Endothelial cell of umbilical vein (primary cell): ENCODE measurements at regions not wholly inside any gene's neighbourhood (a gene's known extent, or its start where the extent isn't known, plus 50 kb on each side); places are given as distances from the start of the nearest gene placed in this dataset.

Experiments used
- BruUV-seq: library from RNA; stranded (reverse); fragments of 400-500 nt; replicated peaks from 2 replicates; lab custom pipeline; 2021; lab: Mats Ljungman, UMichigan
- CTCF ChIA-PET: fragments of 300-600, 350-600 bp; sonication (Branson Sonifier 250); formaldehyde crosslinking; loops from one replicate; lab custom pipeline; 2021; ENCODE audit warnings: antibody characterized with exemption, inconsistent platforms; lab: Charles Lee
- POLR2A ChIA-PET: fragments of 300-600, 350-600 bp; sonication (Branson Sonifier 250); formaldehyde crosslinking; loops from one replicate; lab custom pipeline; 2021; ENCODE audit warnings: antibody characterized with exemption, inconsistent platforms; lab: Charles Lee
- DNase-seq: peaks from one replicate; pipeline ENCODE4 v3.0.0-alpha.2; 2011; ENCODE audit warnings: low read depth, low spot score
- FAIRE-seq: peaks from 2 replicates; lab custom pipeline; 2011; peaks lifted over from hg19 to GRCh38; lab: Jason Lieb, UNC
- H2AFZ ChIP-seq: 2 replicates; pipeline ENCODE4 v1.6.0; 2012; ENCODE audit warnings: low read depth, low read length, control low read depth, inconsistent platforms
- H3K27ac ChIP-seq: 2 replicates; pipeline ENCODE4 v1.5.1; 2011; ENCODE audit warnings: low read depth, mild to moderate bottlenecking, control low read depth, low read length, moderate library complexity; ENCODE audit not compliant: insufficient read depth
- H3K27me3 ChIP-seq, 2 experiments: 2 replicates each; pipeline versions ENCODE4 v1.6.0 to v1.6.1; 2011; ENCODE audit warnings: low read length in 2 of 2, mixed read lengths in 1 of 2; ENCODE audit not compliant: control insufficient read depth in 2 of 2, insufficient read depth in 2 of 2
- H3K36me3 ChIP-seq, 2 experiments: 2 replicates in 1 of 2; 3 replicates in 1 of 2; pipeline ENCODE4 v1.5.1; 2011; ENCODE audit warnings: low read length in 2 of 2, mild to moderate bottlenecking in 1 of 2, moderate library complexity in 1 of 2; ENCODE audit not compliant: control insufficient read depth in 2 of 2, insufficient read depth in 2 of 2; ENCODE audit errors: extremely low read depth in 1 of 2
- H3K4me1 ChIP-seq: 3 replicates; pipeline ENCODE4 v1.5.1; 2011; ENCODE audit warnings: mild to moderate bottlenecking, low read length; ENCODE audit not compliant: control insufficient read depth, insufficient read depth; ENCODE audit errors: extremely low read depth
- H3K4me2 ChIP-seq: 2 replicates; pipeline ENCODE4 v1.6.1; 2011; ENCODE audit warnings: low read length, control low read depth, mixed read lengths; ENCODE audit not compliant: insufficient read depth
- H3K4me3 ChIP-seq, 3 experiments: fragments of 200-600 bp in 1 of 3; sonication (generic), shearing (Covaris generic) in 1 of 3; replicated peaks in 1 of 3; 2 replicates each; pipeline ENCODE4 v1.5.1; 2011 to 2016; ENCODE audit warnings: control low read depth in 3 of 3, low read length in 3 of 3, mild to moderate bottlenecking in 2 of 3, inconsistent platforms in 1 of 3, low read depth in 1 of 3, moderate library complexity in 1 of 3; ENCODE audit not compliant: insufficient read depth in 1 of 3
- H3K79me2 ChIP-seq: 2 replicates; pipeline ENCODE4 v1.6.0; 2012; ENCODE audit warnings: low read length, inconsistent platforms; ENCODE audit not compliant: control insufficient read depth, insufficient read depth
- H3K9ac ChIP-seq: replicated peaks from 2 replicates; pipeline ENCODE3; 2011; ENCODE audit warnings: low read length, control low read depth; ENCODE audit not compliant: insufficient read depth; ENCODE audit errors: extremely low read depth
- H3K9me1 ChIP-seq: replicated peaks from 3 replicates; pipeline ENCODE4 v1.6.0; 2011; ENCODE audit warnings: mild to moderate bottlenecking, low read length; ENCODE audit not compliant: control insufficient read depth, insufficient read depth; ENCODE audit errors: extremely low read depth
- H3K9me3 ChIP-seq: replicated peaks from 2 replicates; pipeline ENCODE4 v1.5.1; 2012; ENCODE audit warnings: low read length, inconsistent platforms; ENCODE audit not compliant: control insufficient read depth, insufficient read depth
- H4K20me1 ChIP-seq: replicated peaks from 2 replicates; pipeline ENCODE3; 2011; ENCODE audit warnings: mild to moderate bottlenecking, low read length; ENCODE audit not compliant: control insufficient read depth, insufficient read depth; ENCODE audit errors: extremely low read depth
- CTCF ChIP-seq, 2 donors: IDR thresholded peaks; 1 replicate in 1 of 2; 2 replicates in 1 of 2; pipeline ENCODE4 v1.5.1; 2011; ENCODE audit warnings: low read length in 2 of 2, mild to moderate bottlenecking in 2 of 2, moderate library complexity in 2 of 2, control low read depth in 1 of 2, inconsistent platforms in 1 of 2, low read depth in 1 of 2; ENCODE audit not compliant: insufficient read depth in 1 of 2; ENCODE audit errors: extremely low read depth in 1 of 2
- EZH2 ChIP-seq: IDR thresholded peaks from 2 replicates; pipeline ENCODE4 v1.6.1; 2012; ENCODE audit warnings: borderline replicate concordance, low read depth, mild to moderate bottlenecking, moderate library complexity, low read length, inconsistent platforms; ENCODE audit not compliant: severe bottlenecking
- FOS ChIP-seq: IDR thresholded peaks from 2 replicates; pipeline ENCODE4 v1.6.1; 2011; ENCODE audit warnings: mild to moderate bottlenecking, low read length, moderate library complexity, borderline replicate concordance; ENCODE audit not compliant: insufficient read depth
- GATA2 ChIP-seq: IDR thresholded peaks from 2 replicates; pipeline ENCODE4 v1.7.0; 2011; ENCODE audit warnings: low read depth, mild to moderate bottlenecking, moderate library complexity, mixed read lengths, low read length; ENCODE audit not compliant: insufficient read length, insufficient read depth
- JUN ChIP-seq: IDR thresholded peaks from 2 replicates; pipeline ENCODE4 v1.6.1; 2011; ENCODE audit warnings: borderline replicate concordance, low read depth; ENCODE audit not compliant: insufficient read length, insufficient read depth
- MYC ChIP-seq: IDR thresholded peaks from one replicate; pipeline ENCODE4 v1.6.1; 2011; ENCODE audit warnings: mild to moderate bottlenecking, low read depth, low read length
- POLR2A ChIP-seq: IDR thresholded peaks from 2 replicates; pipeline ENCODE4 v1.6.1; 2012; ENCODE audit warnings: low read depth, mild to moderate bottlenecking, control low read depth, low read length
- POLR2AphosphoS5 ChIP-seq: IDR thresholded peaks from 2 replicates; pipeline ENCODE4 v1.6.1; 2012; ENCODE audit warnings: low read depth, mild to moderate bottlenecking, control low read depth, low read length, moderate library complexity; ENCODE audit not compliant: insufficient read depth
- dilution Hi-C: fragments of 300-500 bp; cut with MboI; formaldehyde crosslinking; loops from one replicate; pipeline ENCODE4 v1.15.0; 2019; ENCODE audit warnings: low sequenced_read_pairs; ENCODE audit not compliant: extremely low pct_ligation_motif_present
- intact Hi-C: fragments of 100-400 bp; cut with micrococcal nuclease; formaldehyde crosslinking; loops from one replicate; pipeline ENCODE4 v1.10.0; 2022
- TF ChIP-seq, protein P1 (sequence below): IDR thresholded peaks from 2 replicates; pipeline ENCODE4 v1.6.1; 2011; ENCODE audit not compliant: insufficient read depth, insufficient read length

- dilution Hi-C loops = no loop called here
- POLR2A ChIA-PET = no interaction called here
- Histone ChIP-seq H3K27ac (no peak overlapping the region), H3K4me2 (no peak overlapping the region), H3K36me3 (no peaks in the 10 kb centered on the region), H3K4me1 (no peaks in the 10 kb centered on the region), H3K9ac (no peak overlapping the region), H4K20me1 (no peaks in the 10 kb centered on the region), H3K27me3 (no peaks in the 10 kb centered on the region), H3K4me3 (no peak overlapping the region), H3K79me2 (no peaks in the 10 kb centered on the region), H3K9me3 (peaks cover 1% of the 10 kb centered on the region), H3K9me1 (no peaks in the 10 kb centered on the region), H2AFZ (no peak overlapping the region)
- TF ChIP-seq POLR2AphosphoS5 (no peak), FOS (no peak), MYC (no peak), EZH2 (no peak), GATA2 (no peak), POLR2A (no peak), JUN (no peak), CTCF (IDR thresholded peaks at IDR 0.05; ENCODE audit: extremely low read depth in 1 of 2, insufficient read depth in 1 of 2, low read depth in 1 of 2, low read length in 2 of 2) (no peak)
- TF ChIP-seq, protein P1, sequence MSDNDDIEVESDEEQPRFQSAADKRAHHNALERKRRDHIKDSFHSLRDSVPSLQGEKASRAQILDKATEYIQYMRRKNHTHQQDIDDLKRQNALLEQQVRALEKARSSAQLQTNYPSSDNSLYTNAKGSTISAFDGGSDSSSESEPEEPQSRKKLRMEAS = no peak
- intact Hi-C loops = no loop called here
- FAIRE-seq (no peak), DNase-seq (no peak)
- no TSS peak for BruUV-seq
- CTCF ChIA-PET = no interaction called here
Measured at GRCh38 chr13:103639326-103639725, 573.1 kb upstream of the SLC10A2 start.
